Endothelial cell of umbilical vein (primary cell): ENCODE measurements at regions not wholly inside any gene's neighbourhood (a gene's known extent, or its start where the extent isn't known, plus 50 kb on each side); places are given as distances from the start of the nearest gene placed in this dataset.

ENCODE experiments used
- BruUV-seq: library from RNA; stranded (reverse); fragments of 400-500 nt; replicated peaks from 2 replicates; lab custom pipeline; 2021; lab: Mats Ljungman, UMichigan
- CTCF ChIA-PET: fragments of 300-600, 350-600 bp; sonication (Branson Sonifier 250); formaldehyde crosslinking; loops from one replicate; lab custom pipeline; 2021; ENCODE audit warnings: antibody characterized with exemption, inconsistent platforms; lab: Charles Lee
- POLR2A ChIA-PET: fragments of 300-600, 350-600 bp; sonication (Branson Sonifier 250); formaldehyde crosslinking; loops from one replicate; lab custom pipeline; 2021; ENCODE audit warnings: antibody characterized with exemption, inconsistent platforms; lab: Charles Lee
- DNase-seq: peaks from one replicate; pipeline ENCODE4 v3.0.0-alpha.2; 2011; ENCODE audit warnings: low read depth, low spot score
- FAIRE-seq: peaks from 2 replicates; lab custom pipeline; 2011; peaks lifted over from hg19 to GRCh38; lab: Jason Lieb, UNC
- H2AFZ ChIP-seq: 2 replicates; pipeline ENCODE4 v1.6.0; 2012; ENCODE audit warnings: low read depth, low read length, control low read depth, inconsistent platforms
- H3K27ac ChIP-seq: 2 replicates; pipeline ENCODE4 v1.5.1; 2011; ENCODE audit warnings: low read depth, mild to moderate bottlenecking, control low read depth, low read length, moderate library complexity; ENCODE audit not compliant: insufficient read depth
- H3K27me3 ChIP-seq, 2 experiments: 2 replicates each; pipeline versions ENCODE4 v1.6.0 to v1.6.1; 2011; ENCODE audit warnings: low read length in 2 of 2, mixed read lengths in 1 of 2; ENCODE audit not compliant: control insufficient read depth in 2 of 2, insufficient read depth in 2 of 2
- H3K36me3 ChIP-seq, 2 experiments: 2 replicates in 1 of 2; 3 replicates in 1 of 2; pipeline ENCODE4 v1.5.1; 2011; ENCODE audit warnings: low read length in 2 of 2, mild to moderate bottlenecking in 1 of 2, moderate library complexity in 1 of 2; ENCODE audit not compliant: control insufficient read depth in 2 of 2, insufficient read depth in 2 of 2; ENCODE audit errors: extremely low read depth in 1 of 2
- H3K4me1 ChIP-seq: 3 replicates; pipeline ENCODE4 v1.5.1; 2011; ENCODE audit warnings: mild to moderate bottlenecking, low read length; ENCODE audit not compliant: control insufficient read depth, insufficient read depth; ENCODE audit errors: extremely low read depth
- H3K4me2 ChIP-seq: 2 replicates; pipeline ENCODE4 v1.6.1; 2011; ENCODE audit warnings: low read length, control low read depth, mixed read lengths; ENCODE audit not compliant: insufficient read depth
- H3K4me3 ChIP-seq, 3 experiments: fragments of 200-600 bp in 1 of 3; sonication (generic), shearing (Covaris generic) in 1 of 3; replicated peaks in 1 of 3; 2 replicates each; pipeline ENCODE4 v1.5.1; 2011 to 2016; ENCODE audit warnings: control low read depth in 3 of 3, low read length in 3 of 3, mild to moderate bottlenecking in 2 of 3, inconsistent platforms in 1 of 3, low read depth in 1 of 3, moderate library complexity in 1 of 3; ENCODE audit not compliant: insufficient read depth in 1 of 3
- H3K79me2 ChIP-seq: 2 replicates; pipeline ENCODE4 v1.6.0; 2012; ENCODE audit warnings: low read length, inconsistent platforms; ENCODE audit not compliant: control insufficient read depth, insufficient read depth
- H3K9ac ChIP-seq: replicated peaks from 2 replicates; pipeline ENCODE3; 2011; ENCODE audit warnings: low read length, control low read depth; ENCODE audit not compliant: insufficient read depth; ENCODE audit errors: extremely low read depth
- H3K9me1 ChIP-seq: replicated peaks from 3 replicates; pipeline ENCODE4 v1.6.0; 2011; ENCODE audit warnings: mild to moderate bottlenecking, low read length; ENCODE audit not compliant: control insufficient read depth, insufficient read depth; ENCODE audit errors: extremely low read depth
- H3K9me3 ChIP-seq: replicated peaks from 2 replicates; pipeline ENCODE4 v1.5.1; 2012; ENCODE audit warnings: low read length, inconsistent platforms; ENCODE audit not compliant: control insufficient read depth, insufficient read depth
- H4K20me1 ChIP-seq: replicated peaks from 2 replicates; pipeline ENCODE3; 2011; ENCODE audit warnings: mild to moderate bottlenecking, low read length; ENCODE audit not compliant: control insufficient read depth, insufficient read depth; ENCODE audit errors: extremely low read depth
- EZH2 ChIP-seq: IDR thresholded peaks from 2 replicates; pipeline ENCODE4 v1.6.1; 2012; ENCODE audit warnings: borderline replicate concordance, low read depth, mild to moderate bottlenecking, moderate library complexity, low read length, inconsistent platforms; ENCODE audit not compliant: severe bottlenecking
- FOS ChIP-seq: IDR thresholded peaks from 2 replicates; pipeline ENCODE4 v1.6.1; 2011; ENCODE audit warnings: mild to moderate bottlenecking, low read length, moderate library complexity, borderline replicate concordance; ENCODE audit not compliant: insufficient read depth
- GATA2 ChIP-seq: IDR thresholded peaks from 2 replicates; pipeline ENCODE4 v1.7.0; 2011; ENCODE audit warnings: low read depth, mild to moderate bottlenecking, moderate library complexity, mixed read lengths, low read length; ENCODE audit not compliant: insufficient read length, insufficient read depth
- MAX ChIP-seq: IDR thresholded peaks from 2 replicates; pipeline ENCODE4 v1.6.1; 2011; ENCODE audit not compliant: insufficient read depth, insufficient read length
- POLR2A ChIP-seq: IDR thresholded peaks from 2 replicates; pipeline ENCODE4 v1.6.1; 2012; ENCODE audit warnings: low read depth, mild to moderate bottlenecking, control low read depth, low read length
- dilution Hi-C: fragments of 300-500 bp; cut with MboI; formaldehyde crosslinking; loops from one replicate; pipeline ENCODE4 v1.15.0; 2019; ENCODE audit warnings: low sequenced_read_pairs; ENCODE audit not compliant: extremely low pct_ligation_motif_present
- intact Hi-C: fragments of 100-400 bp; cut with micrococcal nuclease; formaldehyde crosslinking; loops from one replicate; pipeline ENCODE4 v1.10.0; 2022

GRCh38 chr1:175884369-175884768 is 141.0 kb upstream of the TNR start:
- no peak for TF ChIP-seq GATA2
- no peak for TF ChIP-seq MAX
- TF ChIP-seq FOS = no peak
- no peak for TF ChIP-seq POLR2A
- Histone ChIP-seq H3K36me3 (no peaks in the 10 kb centered on the region), H3K9me1 (no peaks in the 10 kb centered on the region), H3K4me3 (no peak overlapping the region), H3K27me3 (peaks cover 4 to 11% of the 10 kb centered on the region in 2 experiments), H4K20me1 (no peaks in the 10 kb centered on the region), H3K4me2 (no peak overlapping the region), H3K9ac (no peak overlapping the region), H3K79me2 (no peaks in the 10 kb centered on the region), H3K27ac (no peak overlapping the region), H3K4me1 (no peaks in the 10 kb centered on the region), H3K9me3 (no peaks in the 10 kb centered on the region), H2AFZ (no peak overlapping the region)
- no TSS peak for BruUV-seq
- FAIRE-seq = no peak
- dilution Hi-C loops (no loop called here), intact Hi-C loops (no loop called here)
- POLR2A ChIA-PET = no interaction called here
- no peak for DNase-seq
- CTCF ChIA-PET = no interaction called here

GRCh38 chr1:175882192-175882591 is 138.8 kb upstream of the TNR start:
- Histone ChIP-seq H3K79me2 (no peaks in the 10 kb centered on the region), H3K4me1 (no peaks in the 10 kb centered on the region), H3K4me3 (no peak overlapping the region), H3K4me2 (no peak overlapping the region), H3K27ac (no peak overlapping the region), H3K9me3 (no peaks in the 10 kb centered on the region), H3K9ac (no peak overlapping the region), H3K36me3 (no peaks in the 10 kb centered on the region), H3K9me1 (no peaks in the 10 kb centered on the region), H2AFZ (no peak overlapping the region), H3K27me3 (peaks cover 4 to 11% of the 10 kb centered on the region in 2 experiments), H4K20me1 (no peaks in the 10 kb centered on the region)
- ChIA-PET CTCF (no interaction called here), POLR2A (no interaction called here)
- FAIRE-seq (no peak), DNase-seq (no peak)
- no peak for TF ChIP-seq EZH2
- dilution Hi-C loops = no loop called here
- intact Hi-C loops = no loop called here
- no TSS peak for BruUV-seq
